Smooth muscle cell (in vitro differentiated cells): ENCODE measurements at regions not wholly inside any gene's neighbourhood (a gene's known extent, or its start where the extent isn't known, plus 50 kb on each side); places are given as distances from the start of the nearest gene placed in this dataset.

Source experiments
- DNase-seq: peaks from one replicate; lab custom pipeline; 2025; ENCODE audit not compliant: unreplicated experiment; lab: John Stamatoyannopoulos, UW
- H2AFZ ChIP-seq: fragments of 200-600 bp; sonication (generic); 2 replicates; pipeline ENCODE4 v1.6.0; 2016; ENCODE audit warnings: antibody characterized with exemption, low read depth, mild to moderate bottlenecking
- H3F3A ChIP-seq: fragments of 200-600 bp; sonication (generic); 2 replicates; pipeline ENCODE4 v1.6.0; 2017; ENCODE audit warnings: antibody characterized with exemption, low read depth
- H3K27ac ChIP-seq: fragments of 200-600 bp; sonication (generic); 2 replicates; pipeline ENCODE4 v1.5.1; 2016; ENCODE audit warnings: low read depth, mild to moderate bottlenecking
- H3K27me3 ChIP-seq: fragments of 200-600 bp; sonication (generic); 2 replicates; pipeline ENCODE4 v1.6.1; 2016; ENCODE audit warnings: low read depth, mild to moderate bottlenecking
- H3K36me3 ChIP-seq: fragments of 200-600 bp; sonication (generic); 2 replicates; pipeline ENCODE4 v1.5.1; 2016; ENCODE audit warnings: low read depth
- H3K4me1 ChIP-seq: fragments of 200-600 bp; sonication (generic); 2 replicates; pipeline ENCODE4 v1.5.1; 2016; ENCODE audit warnings: low read depth
- H3K4me2 ChIP-seq: fragments of 200-600 bp; sonication (generic); 2 replicates; pipeline ENCODE4 v1.6.0; 2016; ENCODE audit warnings: mild to moderate bottlenecking
- H3K4me3 ChIP-seq: fragments of 200-600 bp; sonication (generic); 2 replicates; pipeline ENCODE4 v1.5.1; 2016; ENCODE audit warnings: mild to moderate bottlenecking
- H3K79me2 ChIP-seq: fragments of 200-600 bp; sonication (generic); 2 replicates; pipeline ENCODE4 v1.6.0; 2016; ENCODE audit warnings: low read depth, mild to moderate bottlenecking
- H3K9ac ChIP-seq: fragments of 200-600 bp; sonication (generic); 2 replicates; pipeline ENCODE4 v1.6.0; 2016; ENCODE audit warnings: low read depth
- H3K9me3 ChIP-seq: fragments of 200-600 bp; sonication (generic); replicated peaks from 2 replicates; pipeline ENCODE4 v1.5.1; 2016; ENCODE audit warnings: low read depth
- H4K20me1 ChIP-seq: fragments of 200-600 bp; sonication (generic); 2 replicates; pipeline ENCODE4 v1.6.0; 2016; ENCODE audit warnings: low read depth
- WGBS: methylation state at CpG from one replicate; pipeline ENCODE4 v1.1.7; 2016; ENCODE audit warnings: low lambda C conversion rate; 5-methylcytosine and 5-hydroxymethylcytosine counted together
- TF ChIP-seq, protein P1 (sequence below): fragments of 200-600 bp; sonication (generic); IDR thresholded peaks from 2 replicates; pipeline ENCODE4 v1.5.1; 2017; ENCODE audit warnings: borderline replicate concordance, mild to moderate bottlenecking, antibody characterized with exemption; ENCODE audit not compliant: insufficient read depth, poor library complexity, severe bottlenecking

DNA sequence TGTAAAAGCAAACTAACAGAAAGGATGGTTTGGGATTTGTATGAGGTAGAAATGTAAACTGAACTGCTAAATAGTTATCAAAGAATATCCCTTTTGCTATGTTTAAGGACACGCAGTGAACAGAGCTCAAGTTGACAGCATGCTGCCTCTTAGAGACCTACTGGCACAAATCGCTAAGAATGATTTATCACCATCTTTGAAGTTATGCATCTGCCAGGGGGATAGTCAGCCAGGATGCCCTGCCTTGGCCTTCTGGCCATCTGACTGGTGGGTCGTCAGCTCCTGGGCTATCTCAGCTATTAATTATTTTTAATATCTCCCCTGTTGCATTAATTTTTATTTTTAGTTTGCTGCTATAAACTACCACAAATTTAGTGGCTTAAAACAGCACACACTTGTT, 334.8 kb upstream of the KAZN start:
- no peaks in the 10 kb centered on the region for H3F3A ChIP-seq
- H3K9ac ChIP-seq, result no peak overlapping the region
- no peaks in the 10 kb centered on the region for H3K79me2 ChIP-seq
- H3K27ac ChIP-seq, result no peak overlapping the region
- WGBS, result 87% methylated on average over 3 of the region's 3 CpGs
- TF ChIP-seq, protein P1, sequence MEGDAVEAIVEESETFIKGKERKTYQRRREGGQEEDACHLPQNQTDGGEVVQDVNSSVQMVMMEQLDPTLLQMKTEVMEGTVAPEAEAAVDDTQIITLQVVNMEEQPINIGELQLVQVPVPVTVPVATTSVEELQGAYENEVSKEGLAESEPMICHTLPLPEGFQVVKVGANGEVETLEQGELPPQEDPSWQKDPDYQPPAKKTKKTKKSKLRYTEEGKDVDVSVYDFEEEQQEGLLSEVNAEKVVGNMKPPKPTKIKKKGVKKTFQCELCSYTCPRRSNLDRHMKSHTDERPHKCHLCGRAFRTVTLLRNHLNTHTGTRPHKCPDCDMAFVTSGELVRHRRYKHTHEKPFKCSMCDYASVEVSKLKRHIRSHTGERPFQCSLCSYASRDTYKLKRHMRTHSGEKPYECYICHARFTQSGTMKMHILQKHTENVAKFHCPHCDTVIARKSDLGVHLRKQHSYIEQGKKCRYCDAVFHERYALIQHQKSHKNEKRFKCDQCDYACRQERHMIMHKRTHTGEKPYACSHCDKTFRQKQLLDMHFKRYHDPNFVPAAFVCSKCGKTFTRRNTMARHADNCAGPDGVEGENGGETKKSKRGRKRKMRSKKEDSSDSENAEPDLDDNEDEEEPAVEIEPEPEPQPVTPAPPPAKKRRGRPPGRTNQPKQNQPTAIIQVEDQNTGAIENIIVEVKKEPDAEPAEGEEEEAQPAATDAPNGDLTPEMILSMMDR, result no peak
- H4K20me1 ChIP-seq, result no peaks in the 10 kb centered on the region
- no peaks in the 10 kb centered on the region for H3K9me3 ChIP-seq
- no peak for DNase-seq
- peaks cover 23% of the 10 kb centered on the region for H3K27me3 ChIP-seq
- H3K4me3 ChIP-seq, result no peak overlapping the region
- no peak overlapping the region for H2AFZ ChIP-seq
- no peak overlapping the region for H3K4me2 ChIP-seq
- H3K36me3 ChIP-seq, result no peaks in the 10 kb centered on the region
- peaks cover 4% of the 10 kb centered on the region for H3K4me1 ChIP-seq

DNA sequence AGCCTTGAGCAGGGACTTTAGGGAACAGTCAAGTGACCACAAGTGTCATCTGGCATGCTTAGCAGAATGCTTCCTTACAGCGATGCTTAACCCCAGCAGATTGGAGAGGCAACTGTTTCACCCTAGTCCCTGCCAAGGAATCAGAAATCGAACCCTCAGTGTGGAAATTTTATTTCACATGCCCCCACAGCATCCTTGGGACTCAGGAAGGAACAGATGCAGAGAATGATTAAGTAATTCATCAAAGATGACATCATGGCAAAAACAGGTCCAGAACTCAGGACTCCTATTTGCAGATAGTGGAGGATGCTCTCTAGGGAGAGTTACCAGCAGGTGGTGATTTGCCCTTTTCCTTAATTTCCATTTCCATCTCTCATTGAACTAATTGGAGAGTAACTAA, 333.0 kb upstream of the KAZN start:
- Histone ChIP-seq H3K27ac (no peak overlapping the region), H4K20me1 (no peaks in the 10 kb centered on the region), H3F3A (no peaks in the 10 kb centered on the region), H3K79me2 (no peaks in the 10 kb centered on the region), H3K4me1 (peaks cover 4% of the 10 kb centered on the region), H3K36me3 (no peaks in the 10 kb centered on the region), H2AFZ (no peak overlapping the region), H3K27me3 (peaks cover 23% of the 10 kb centered on the region), H3K9me3 (no peaks in the 10 kb centered on the region), H3K4me3 (no peak overlapping the region), H3K4me2 (no peak overlapping the region), H3K9ac (no peak overlapping the region)
- no peak for DNase-seq
- 84% methylated on average over 2 of the region's 2 CpGs for WGBS
- TF ChIP-seq, protein P1, result no peak

DNA sequence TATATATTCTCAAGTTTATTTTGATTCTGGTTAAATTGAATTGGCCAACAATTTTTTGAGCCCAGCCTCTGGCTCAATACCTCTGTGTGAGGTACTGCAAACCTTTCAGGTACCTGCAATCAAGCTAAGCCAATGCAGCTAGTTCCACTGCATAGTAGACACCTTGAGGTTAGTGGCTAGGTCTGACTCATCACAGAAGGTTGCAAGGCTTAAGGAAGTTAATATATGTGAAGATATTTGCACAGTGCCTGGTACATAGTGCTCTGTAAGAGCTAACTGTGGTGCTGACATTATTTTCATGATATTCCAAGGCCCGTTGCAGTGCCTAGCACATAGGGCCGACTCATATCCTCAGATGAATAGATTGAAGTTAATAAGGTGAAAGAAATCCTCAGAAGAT, 330.5 kb upstream of the KAZN start:
- WGBS, result 77% methylated on average over 2 of the region's 2 CpGs
- Histone ChIP-seq H2AFZ (no peak overlapping the region), H3K27me3 (peaks cover 14% of the 10 kb centered on the region), H3K27ac (no peak overlapping the region), H3K79me2 (no peaks in the 10 kb centered on the region), H4K20me1 (no peaks in the 10 kb centered on the region), H3K4me2 (no peak overlapping the region), H3K9me3 (no peaks in the 10 kb centered on the region), H3F3A (no peaks in the 10 kb centered on the region), H3K9ac (no peak overlapping the region), H3K4me3 (no peak overlapping the region), H3K36me3 (no peaks in the 10 kb centered on the region), H3K4me1 (peaks cover 4% of the 10 kb centered on the region)
- DNase-seq, result no peak
- TF ChIP-seq, protein P1, result no peak

GRCh38 chr1:14270821-14271220, 327.7 kb upstream of the KAZN start:
- TF ChIP-seq, protein P1, result no peak
- H3K27ac ChIP-seq, result no peak overlapping the region
- no peaks in the 10 kb centered on the region for H3K36me3 ChIP-seq
- no peak overlapping the region for H3K4me3 ChIP-seq
- no peaks in the 10 kb centered on the region for H4K20me1 ChIP-seq
- no peak overlapping the region for H3K9ac ChIP-seq
- H3F3A ChIP-seq, result no peaks in the 10 kb centered on the region
- WGBS, result 95% methylated on average over 7 of the region's 7 CpGs
- H3K9me3 ChIP-seq, result no peaks in the 10 kb centered on the region
- peaks cover 3% of the 10 kb centered on the region for H3K27me3 ChIP-seq
- no peak overlapping the region for H2AFZ ChIP-seq
- DNase-seq, result no peak
- no peaks in the 10 kb centered on the region for H3K4me1 ChIP-seq
- H3K79me2 ChIP-seq, result no peaks in the 10 kb centered on the region
- no peak overlapping the region for H3K4me2 ChIP-seq
